SK-N-SH treated with all-trans-retinoic acid at 6 μM for 48 hours (cell line): ENCODE measurements at regions not wholly inside any gene's neighbourhood (a gene's known extent, or its start where the extent isn't known, plus 50 kb on each side); places are given as distances from the start of the nearest gene placed in this dataset.

ENCODE experiments used
- ATAC-seq: fragments of 200-7000 bp; cut with Tn5 transposase; 3 replicates; pipeline ENCODE4 v1.9.1; 2020; ENCODE audit warnings: mild to moderate bottlenecking, moderate library complexity
- ARNTL ChIP-seq: fragments of 450-650 bp; formaldehyde crosslinking; IDR thresholded peaks from 2 replicates; pipeline ENCODE4 v1.5.0; 2020; ENCODE audit warnings: low read depth, mild to moderate bottlenecking, moderate library complexity, borderline replicate concordance
- BACH2 ChIP-seq: fragments of 250-450 bp; sonication (Bioruptor Pico); IDR thresholded peaks from 2 replicates; pipeline ENCODE4 v1.9.0; 2021; ENCODE audit warnings: mild to moderate bottlenecking, borderline replicate concordance
- CSDC2 ChIP-seq: fragments of 250-450 bp; sonication (Bioruptor Pico); IDR thresholded peaks from 2 replicates; pipeline ENCODE4 v1.5.0; 2020; ENCODE audit warnings: mild to moderate bottlenecking, moderate library complexity
- ESRRG ChIP-seq: fragments of 250-450 bp; sonication (Bioruptor Pico); IDR thresholded peaks from 2 replicates; pipeline ENCODE4 v1.6.1; 2021; ENCODE audit warnings: mild to moderate bottlenecking
- GLIS3 ChIP-seq: fragments of 250-450 bp; sonication (Bioruptor Pico); IDR thresholded peaks from 2 replicates; pipeline ENCODE4 v1.5.0; 2020; ENCODE audit warnings: mild to moderate bottlenecking, moderate library complexity
- ISL1 ChIP-seq: fragments of 250-450 bp; sonication (Bioruptor Pico); IDR thresholded peaks from 2 replicates; pipeline ENCODE4 v2.1.2; 2022; ENCODE audit warnings: mild to moderate bottlenecking, moderate library complexity
- OSR1 ChIP-seq: fragments of 250-450 bp; sonication (Bioruptor Pico); IDR thresholded peaks from 2 replicates; pipeline ENCODE4 v1.8.0; 2022; ENCODE audit warnings: moderate library complexity, mild to moderate bottlenecking, inconsistent platforms
- PPARA ChIP-seq: fragments of 250-450 bp; sonication (Bioruptor Pico); IDR thresholded peaks from 2 replicates; pipeline ENCODE4 v1.5.0; 2020; ENCODE audit warnings: mild to moderate bottlenecking, borderline replicate concordance
- RARB ChIP-seq: fragments of 250-450 bp; sonication (Bioruptor Pico); IDR thresholded peaks from 2 replicates; pipeline ENCODE4 v1.8.0; 2021; ENCODE audit warnings: mild to moderate bottlenecking, moderate library complexity
- SNAI2 ChIP-seq: fragments of 250-450 bp; sonication (Bioruptor Pico); IDR thresholded peaks from 2 replicates; pipeline ENCODE4 v1.5.0; 2020; ENCODE audit warnings: mild to moderate bottlenecking, moderate library complexity
- TCF4 ChIP-seq: fragments of 250-450 bp; sonication (Bioruptor Pico); IDR thresholded peaks from 2 replicates; pipeline ENCODE4 v1.8.0; 2021; ENCODE audit warnings: mild to moderate bottlenecking, moderate library complexity, borderline replicate concordance
- TOX ChIP-seq: fragments of 250-450 bp; sonication (Bioruptor Pico); IDR thresholded peaks from 2 replicates; pipeline ENCODE4 v1.8.0; 2021; ENCODE audit warnings: mild to moderate bottlenecking, moderate library complexity, borderline replicate concordance
- ZC3H10 ChIP-seq: fragments of 250-450 bp; sonication (Bioruptor Pico); IDR thresholded peaks from 2 replicates; pipeline ENCODE4 v1.5.1; 2021; ENCODE audit warnings: mild to moderate bottlenecking, moderate library complexity
- ZFP3 ChIP-seq: fragments of 250-450 bp; sonication (Bioruptor Pico); IDR thresholded peaks from 2 replicates; pipeline ENCODE4 v1.5.0; 2020; ENCODE audit warnings: mild to moderate bottlenecking, moderate library complexity
- ZFP30 ChIP-seq: fragments of 450-650 bp; formaldehyde crosslinking; IDR thresholded peaks from 2 replicates; pipeline ENCODE4 v1.5.0; 2022; ENCODE audit warnings: mild to moderate bottlenecking, moderate library complexity
- ZNF565 ChIP-seq: fragments of 450-650 bp; formaldehyde crosslinking; conservative IDR thresholded peaks from 2 replicates; pipeline ENCODE4 v1.5.0; 2020; ENCODE audit warnings: low read depth, mild to moderate bottlenecking, moderate library complexity
- ZNF70 ChIP-seq: fragments of 450-650 bp; formaldehyde crosslinking; IDR thresholded peaks from 2 replicates; pipeline ENCODE4 v1.5.0; 2020; ENCODE audit warnings: mild to moderate bottlenecking, moderate library complexity
- ZNF8 ChIP-seq: fragments of 450-650 bp; formaldehyde crosslinking; IDR thresholded peaks from 2 replicates; pipeline ENCODE4 v1.5.0; 2020; ENCODE audit warnings: mild to moderate bottlenecking, moderate library complexity
- TF ChIP-seq, protein P1 (sequence below): fragments of 250-450 bp; sonication (Bioruptor Pico); IDR thresholded peaks from 2 replicates; pipeline ENCODE4 v1.5.1; 2021; ENCODE audit warnings: mild to moderate bottlenecking, moderate library complexity
- TF ChIP-seq, protein P2 (sequence below): fragments of 250-450 bp; sonication (Bioruptor Pico); IDR thresholded peaks from 2 replicates; pipeline ENCODE4 v1.8.0; 2021; ENCODE audit warnings: low read depth, mild to moderate bottlenecking, moderate library complexity, borderline replicate concordance
- TF ChIP-seq, protein P3 (sequence below): fragments of 250-450 bp; sonication (Bioruptor Pico); IDR thresholded peaks from 2 replicates; pipeline ENCODE4 v1.8.0; 2020; ENCODE audit warnings: mild to moderate bottlenecking, moderate library complexity, borderline replicate concordance
- TF ChIP-seq, protein P4 (sequence below): fragments of 250-450 bp; sonication (Bioruptor Pico); IDR thresholded peaks from 2 replicates; pipeline ENCODE4 v1.5.0; 2020; ENCODE audit warnings: mild to moderate bottlenecking, moderate library complexity

DNA sequence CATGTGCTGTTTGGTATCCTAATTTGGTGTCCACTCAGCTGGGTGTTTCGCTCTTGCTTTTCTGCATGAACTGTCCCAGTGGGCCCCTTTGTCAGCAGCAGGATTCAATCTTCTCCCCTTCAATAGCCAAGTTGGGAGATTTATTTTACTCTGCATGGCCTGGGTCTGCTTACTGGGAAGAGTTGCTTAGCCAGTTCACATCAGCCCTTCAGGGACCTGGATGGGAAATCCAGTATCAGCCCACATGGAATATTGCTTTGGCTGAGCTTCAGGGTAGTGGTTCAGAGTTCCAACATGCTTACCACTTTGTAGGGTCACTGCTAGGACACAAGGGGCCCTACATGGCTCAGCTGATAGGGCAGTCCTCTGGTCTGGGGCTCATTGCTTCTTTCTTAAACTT lies 93.0 kb upstream of the BOC start:
- TF ChIP-seq SNAI2 (no peak), ZFP30 (CRISPR knock-in tag) (no peak)
- TF ChIP-seq, all 23 proteins: peak for 0
- ATAC-seq = no peak

DNA sequence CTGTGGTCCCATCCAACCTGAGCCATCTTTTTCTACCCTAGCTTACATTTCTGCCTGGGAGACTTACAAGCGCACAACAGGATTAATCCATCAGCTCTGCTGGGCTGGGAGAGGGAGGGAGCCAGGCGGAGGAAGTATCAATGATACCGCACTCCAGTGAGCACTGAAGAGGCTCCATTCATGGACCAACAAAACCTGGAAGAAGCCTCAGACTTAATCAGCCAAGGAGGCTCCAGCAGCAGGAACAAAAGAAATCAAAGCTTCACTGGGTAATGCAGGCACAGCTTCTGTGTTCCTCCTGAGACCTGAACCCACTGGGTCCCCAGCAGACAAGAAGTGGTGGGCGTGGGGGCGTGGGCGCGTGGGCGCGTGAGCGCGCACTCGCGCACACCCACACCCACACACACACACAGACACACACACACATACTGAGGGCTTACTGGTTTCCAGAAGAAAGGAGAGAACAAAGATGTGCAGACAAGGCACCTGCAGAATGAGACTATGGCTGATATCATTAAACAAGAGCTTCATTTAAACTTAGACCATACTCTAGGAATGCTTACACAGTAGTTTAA lies 87.0 kb upstream of the BOC start:
- no peak for TF ChIP-seq ZNF565 (CRISPR knock-in tag)
- no peak for TF ChIP-seq TOX (CRISPR knock-in tag)
- TF ChIP-seq OSR1 (CRISPR knock-in tag) = no peak
- TF ChIP-seq ZC3H10 (CRISPR knock-in tag) = no peak
- TF ChIP-seq PPARA = no peak
- TF ChIP-seq, protein P1, sequence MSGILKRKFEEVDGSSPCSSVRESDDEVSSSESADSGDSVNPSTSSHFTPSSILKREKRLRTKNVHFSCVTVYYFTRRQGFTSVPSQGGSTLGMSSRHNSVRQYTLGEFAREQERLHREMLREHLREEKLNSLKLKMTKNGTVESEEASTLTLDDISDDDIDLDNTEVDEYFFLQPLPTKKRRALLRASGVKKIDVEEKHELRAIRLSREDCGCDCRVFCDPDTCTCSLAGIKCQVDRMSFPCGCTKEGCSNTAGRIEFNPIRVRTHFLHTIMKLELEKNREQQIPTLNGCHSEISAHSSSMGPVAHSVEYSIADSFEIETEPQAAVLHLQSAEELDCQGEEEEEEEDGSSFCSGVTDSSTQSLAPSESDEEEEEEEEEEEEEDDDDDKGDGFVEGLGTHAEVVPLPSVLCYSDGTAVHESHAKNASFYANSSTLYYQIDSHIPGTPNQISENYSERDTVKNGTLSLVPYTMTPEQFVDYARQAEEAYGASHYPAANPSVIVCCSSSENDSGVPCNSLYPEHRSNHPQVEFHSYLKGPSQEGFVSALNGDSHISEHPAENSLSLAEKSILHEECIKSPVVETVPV (CRISPR knock-in tag) = no peak
- TF ChIP-seq RARB (CRISPR knock-in tag) = no peak
- TF ChIP-seq ARNTL (CRISPR knock-in tag) = no peak
- no peak for TF ChIP-seq TCF4 (CRISPR knock-in tag)
- TF ChIP-seq, protein P2, sequence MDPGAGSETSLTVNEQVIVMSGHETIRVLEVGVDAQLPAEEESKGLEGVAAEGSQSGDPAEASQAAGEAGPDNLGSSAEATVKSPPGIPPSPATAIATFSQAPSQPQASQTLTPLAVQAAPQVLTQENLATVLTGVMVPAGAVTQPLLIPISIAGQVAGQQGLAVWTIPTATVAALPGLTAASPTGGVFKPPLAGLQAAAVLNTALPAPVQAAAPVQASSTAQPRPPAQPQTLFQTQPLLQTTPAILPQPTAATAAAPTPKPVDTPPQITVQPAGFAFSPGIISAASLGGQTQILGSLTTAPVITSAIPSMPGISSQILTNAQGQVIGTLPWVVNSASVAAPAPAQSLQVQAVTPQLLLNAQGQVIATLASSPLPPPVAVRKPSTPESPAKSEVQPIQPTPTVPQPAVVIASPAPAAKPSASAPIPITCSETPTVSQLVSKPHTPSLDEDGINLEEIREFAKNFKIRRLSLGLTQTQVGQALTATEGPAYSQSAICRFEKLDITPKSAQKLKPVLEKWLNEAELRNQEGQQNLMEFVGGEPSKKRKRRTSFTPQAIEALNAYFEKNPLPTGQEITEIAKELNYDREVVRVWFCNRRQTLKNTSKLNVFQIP (CRISPR knock-in tag) = no peak
- no peak for TF ChIP-seq ZNF70 (CRISPR knock-in tag)
- TF ChIP-seq, protein P3, sequence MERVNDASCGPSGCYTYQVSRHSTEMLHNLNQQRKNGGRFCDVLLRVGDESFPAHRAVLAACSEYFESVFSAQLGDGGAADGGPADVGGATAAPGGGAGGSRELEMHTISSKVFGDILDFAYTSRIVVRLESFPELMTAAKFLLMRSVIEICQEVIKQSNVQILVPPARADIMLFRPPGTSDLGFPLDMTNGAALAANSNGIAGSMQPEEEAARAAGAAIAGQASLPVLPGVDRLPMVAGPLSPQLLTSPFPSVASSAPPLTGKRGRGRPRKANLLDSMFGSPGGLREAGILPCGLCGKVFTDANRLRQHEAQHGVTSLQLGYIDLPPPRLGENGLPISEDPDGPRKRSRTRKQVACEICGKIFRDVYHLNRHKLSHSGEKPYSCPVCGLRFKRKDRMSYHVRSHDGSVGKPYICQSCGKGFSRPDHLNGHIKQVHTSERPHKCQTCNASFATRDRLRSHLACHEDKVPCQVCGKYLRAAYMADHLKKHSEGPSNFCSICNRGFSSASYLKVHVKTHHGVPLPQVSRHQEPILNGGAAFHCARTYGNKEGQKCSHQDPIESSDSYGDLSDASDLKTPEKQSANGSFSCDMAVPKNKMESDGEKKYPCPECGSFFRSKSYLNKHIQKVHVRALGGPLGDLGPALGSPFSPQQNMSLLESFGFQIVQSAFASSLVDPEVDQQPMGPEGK = no peak
- TF ChIP-seq ISL1 = no peak
- TF ChIP-seq ZFP3 (CRISPR knock-in tag) = no peak
- no peak for TF ChIP-seq CSDC2 (CRISPR knock-in tag)
- TF ChIP-seq ESRRG (CRISPR knock-in tag) = no peak
- TF ChIP-seq ZNF8 = no peak
- TF ChIP-seq BACH2 (CRISPR knock-in tag) = no peak
- no peak for TF ChIP-seq ZFP30 (CRISPR knock-in tag)
- ATAC-seq = no peak

DNA sequence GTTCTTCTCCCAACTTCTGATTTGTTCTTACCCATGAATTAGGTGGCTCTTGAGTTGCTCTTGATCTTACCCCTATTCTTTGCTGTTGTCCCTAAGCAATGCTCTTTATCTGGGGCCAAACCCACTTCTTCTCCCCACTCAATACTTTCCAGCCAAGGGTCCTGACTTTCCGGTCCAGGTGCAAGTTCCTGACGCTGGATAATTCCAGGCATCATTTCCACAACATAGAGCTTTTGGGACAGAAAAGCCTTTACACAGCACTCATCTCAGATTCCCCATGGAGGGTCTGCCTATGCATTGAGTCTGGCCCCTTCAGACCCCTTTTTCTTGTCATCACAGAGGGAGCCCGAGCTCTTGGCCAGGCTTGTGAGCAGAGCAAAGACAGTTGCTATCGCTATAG lies 85.4 kb upstream of the BOC start:
- ATAC-seq = no peak
- TF ChIP-seq OSR1 (CRISPR knock-in tag) (no peak), ARNTL (CRISPR knock-in tag) (no peak)

DNA sequence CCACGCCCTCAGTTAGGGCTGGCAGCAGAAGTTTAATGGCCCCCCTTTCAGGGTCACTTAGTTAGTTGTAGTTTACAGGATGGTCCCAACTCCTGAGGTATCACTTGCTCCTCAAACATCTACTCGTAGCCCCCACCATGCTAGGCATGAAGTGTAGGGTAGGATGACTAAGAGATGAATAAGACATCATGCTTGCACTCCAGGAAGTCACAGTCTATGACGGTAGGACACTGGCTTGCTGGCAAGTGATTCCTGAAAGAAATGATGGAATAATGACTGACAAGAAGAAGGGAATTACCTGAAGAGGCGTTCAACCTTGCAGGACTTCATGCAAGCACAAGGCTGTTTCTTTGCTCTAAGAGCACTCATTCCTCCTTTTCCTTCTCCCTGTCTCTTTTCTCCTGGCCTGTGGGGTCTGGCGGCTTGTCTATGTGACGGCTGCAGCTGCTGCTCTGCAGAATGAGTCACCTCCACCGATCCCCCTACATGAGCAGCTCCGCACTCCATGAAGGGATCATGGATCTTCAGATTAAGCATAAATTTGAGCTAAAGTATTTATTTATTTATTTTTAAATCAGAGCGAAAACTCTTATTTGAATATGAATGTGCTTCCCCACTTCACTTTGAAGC lies 82.9 kb upstream of the BOC start:
- peak; percentile 33; the same call in 1 of the 3 replicates for ATAC-seq
- TF ChIP-seq, protein P4, sequence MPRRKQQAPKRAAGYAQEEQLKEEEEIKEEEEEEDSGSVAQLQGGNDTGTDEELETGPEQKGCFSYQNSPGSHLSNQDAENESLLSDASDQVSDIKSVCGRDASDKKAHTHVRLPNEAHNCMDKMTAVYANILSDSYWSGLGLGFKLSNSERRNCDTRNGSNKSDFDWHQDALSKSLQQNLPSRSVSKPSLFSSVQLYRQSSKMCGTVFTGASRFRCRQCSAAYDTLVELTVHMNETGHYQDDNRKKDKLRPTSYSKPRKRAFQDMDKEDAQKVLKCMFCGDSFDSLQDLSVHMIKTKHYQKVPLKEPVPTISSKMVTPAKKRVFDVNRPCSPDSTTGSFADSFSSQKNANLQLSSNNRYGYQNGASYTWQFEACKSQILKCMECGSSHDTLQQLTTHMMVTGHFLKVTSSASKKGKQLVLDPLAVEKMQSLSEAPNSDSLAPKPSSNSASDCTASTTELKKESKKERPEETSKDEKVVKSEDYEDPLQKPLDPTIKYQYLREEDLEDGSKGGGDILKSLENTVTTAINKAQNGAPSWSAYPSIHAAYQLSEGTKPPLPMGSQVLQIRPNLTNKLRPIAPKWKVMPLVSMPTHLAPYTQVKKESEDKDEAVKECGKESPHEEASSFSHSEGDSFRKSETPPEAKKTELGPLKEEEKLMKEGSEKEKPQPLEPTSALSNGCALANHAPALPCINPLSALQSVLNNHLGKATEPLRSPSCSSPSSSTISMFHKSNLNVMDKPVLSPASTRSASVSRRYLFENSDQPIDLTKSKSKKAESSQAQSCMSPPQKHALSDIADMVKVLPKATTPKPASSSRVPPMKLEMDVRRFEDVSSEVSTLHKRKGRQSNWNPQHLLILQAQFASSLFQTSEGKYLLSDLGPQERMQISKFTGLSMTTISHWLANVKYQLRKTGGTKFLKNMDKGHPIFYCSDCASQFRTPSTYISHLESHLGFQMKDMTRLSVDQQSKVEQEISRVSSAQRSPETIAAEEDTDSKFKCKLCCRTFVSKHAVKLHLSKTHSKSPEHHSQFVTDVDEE (CRISPR knock-in tag) = no peak
- no peak for TF ChIP-seq ZC3H10 (CRISPR knock-in tag)
- TF ChIP-seq, protein P2 (CRISPR knock-in tag) = no peak
- no peak for TF ChIP-seq OSR1 (CRISPR knock-in tag)
- TF ChIP-seq CSDC2 (CRISPR knock-in tag) = no peak
- no peak for TF ChIP-seq ZNF8
- no peak for TF ChIP-seq ZFP3 (CRISPR knock-in tag)
- TF ChIP-seq, protein P3 = no peak
- no peak for TF ChIP-seq PPARA
- no peak for TF ChIP-seq ZNF70 (CRISPR knock-in tag)
- TF ChIP-seq TOX (CRISPR knock-in tag) = no peak
- TF ChIP-seq, protein P1 (CRISPR knock-in tag) = no peak
- TF ChIP-seq GLIS3 (CRISPR knock-in tag) = no peak
- no peak for TF ChIP-seq ZNF565 (CRISPR knock-in tag)
